Keratinocyte (primary cell): ENCODE measurements at regions not wholly inside any gene's neighbourhood (a gene's known extent, or its start where the extent isn't known, plus 50 kb on each side); places are given as distances from the start of the nearest gene placed in this dataset.
"Not testable (repeated sequence)": the region's sequence is repeated elsewhere in the genome, so short reads cannot be mapped to it uniquely, and the experiment has no call there.

Experiments used
- DNase-seq: peaks from one replicate; pipeline ENCODE4 v3.0.0-alpha.2; 2011; ENCODE audit warnings: low read depth, missing footprints, low spot score
- FAIRE-seq: peaks from 2 replicates; lab custom pipeline; 2011; peaks lifted over from hg19 to GRCh38; lab: Jason Lieb, UNC
- H2AFZ ChIP-seq: 2 replicates; pipeline ENCODE4 v1.6.0; 2012; ENCODE audit warnings: low read length, control low read depth, inconsistent platforms; ENCODE audit not compliant: control insufficient read depth
- H3K27ac ChIP-seq: 2 replicates; pipeline ENCODE4 v1.5.1; 2011; ENCODE audit warnings: low read length; ENCODE audit not compliant: control insufficient read depth, insufficient read depth
- H3K27me3 ChIP-seq: 3 replicates; pipeline ENCODE4 v1.6.0; 2011; ENCODE audit warnings: low read length; ENCODE audit not compliant: control insufficient read depth, insufficient read depth; ENCODE audit errors: extremely low read depth
- H3K36me3 ChIP-seq, 2 experiments: 2 replicates in 1 of 2; 3 replicates in 1 of 2; pipeline ENCODE4 v1.5.1; 2011; ENCODE audit warnings: low read length in 2 of 2, mild to moderate bottlenecking in 1 of 2; ENCODE audit not compliant: control insufficient read depth in 2 of 2, insufficient read depth in 2 of 2; ENCODE audit errors: extremely low read depth in 1 of 2
- H3K4me1 ChIP-seq: 3 replicates; pipeline ENCODE4 v1.5.1; 2011; ENCODE audit warnings: low read length; ENCODE audit not compliant: control insufficient read depth, insufficient read depth; ENCODE audit errors: extremely low read depth
- H3K4me2 ChIP-seq: 3 replicates; pipeline ENCODE4 v1.6.0; 2011; ENCODE audit warnings: low read depth, low read length; ENCODE audit not compliant: control insufficient read depth, insufficient read depth; ENCODE audit errors: extremely low read depth
- H3K4me3 ChIP-seq, 3 experiments: fragments of 200-600 bp in 1 of 3; sonication (generic) in 1 of 3; 2 replicates in 2 of 3; 3 replicates in 1 of 3; pipeline ENCODE4 v1.5.1; 2011 to 2016; ENCODE audit warnings: low read length in 3 of 3, mild to moderate bottlenecking in 3 of 3, control low read depth in 2 of 3, inconsistent platforms in 1 of 3, low read depth in 1 of 3, mixed read lengths in 1 of 3, mixed run types in 1 of 3, moderate library complexity in 1 of 3; ENCODE audit not compliant: control insufficient read depth in 2 of 3, insufficient read depth in 2 of 3; ENCODE audit errors: extremely low read depth in 1 of 3
- H3K79me2 ChIP-seq: 2 replicates; pipeline ENCODE4 v1.6.0; 2012; ENCODE audit warnings: low read length; ENCODE audit not compliant: control insufficient read depth, insufficient read depth
- H3K9ac ChIP-seq: 3 replicates; pipeline ENCODE4 v1.6.0; 2011; ENCODE audit warnings: low read length; ENCODE audit not compliant: control insufficient read depth, insufficient read depth; ENCODE audit errors: extremely low read depth
- H3K9me1 ChIP-seq: 3 replicates; pipeline ENCODE4 v1.6.0; 2011; ENCODE audit warnings: low read length; ENCODE audit not compliant: control insufficient read depth, insufficient read depth; ENCODE audit errors: extremely low read depth
- H3K9me3 ChIP-seq: 2 replicates; pipeline ENCODE4 v1.5.1; 2012; ENCODE audit warnings: low read depth, low read length; ENCODE audit not compliant: control insufficient read depth
- H4K20me1 ChIP-seq: 3 replicates; pipeline ENCODE4 v1.6.0; 2011; ENCODE audit warnings: low read length; ENCODE audit not compliant: control insufficient read depth, insufficient read depth; ENCODE audit errors: extremely low read depth
- CTCF ChIP-seq, 3 experiments: IDR thresholded peaks in 1 of 3; conservative IDR thresholded peaks in 1 of 3; optimal IDR thresholded peaks in 1 of 3; 2 replicates in 2 of 3; 3 replicates in 1 of 3; pipeline versions ENCODE3 to v1.5.1; 2011; ENCODE audit warnings: low read length in 3 of 3, mild to moderate bottlenecking in 3 of 3, moderate library complexity in 2 of 3, control low read depth in 1 of 3, inconsistent platforms in 1 of 3; ENCODE audit not compliant: insufficient read depth in 2 of 3; ENCODE audit errors: extremely low read depth in 1 of 3
- EZH2 ChIP-seq: IDR thresholded peaks from one replicate; pipeline ENCODE4 v1.6.1; 2012; ENCODE audit warnings: inconsistent platforms, mild to moderate bottlenecking, low read length, moderate library complexity
- dilution Hi-C: fragments of 300-500 bp; cut with MboI; formaldehyde crosslinking; loops from one replicate; pipeline ENCODE4 v1.7.0; 2020; ENCODE audit warnings: low sequenced_read_pairs; ENCODE audit not compliant: extremely low pct_ligation_motif_present

- FAIRE-seq, result no peak
- Histone ChIP-seq H2AFZ (no peak overlapping the region), H3K9me1 (no peaks in the 10 kb centered on the region), H4K20me1 (no peaks in the 10 kb centered on the region), H3K4me2 (no peak overlapping the region), H3K9ac (no peak overlapping the region), H3K4me1 (no peaks in the 10 kb centered on the region), H3K79me2 (no peaks in the 10 kb centered on the region), H3K4me3 (no peak overlapping the region), H3K27ac (no peak overlapping the region), H3K9me3 (no peaks in the 10 kb centered on the region), H3K36me3 (no peaks in the 10 kb centered on the region), H3K27me3 (no peaks in the 10 kb centered on the region)
- dilution Hi-C loops, result no loop called here
- TF ChIP-seq CTCF (optimal IDR thresholded peaks at IDR 0.05 in 1 of 3, IDR thresholded peaks at IDR 0.05 in 1 of 3, conservative IDR thresholded peaks at IDR 0.05 in 1 of 3; ENCODE audit: extremely low read depth in 1 of 3, insufficient read depth in 2 of 3, low read length in 3 of 3) (no peak), EZH2 (no peak)
- no peak for DNase-seq
Measured at GRCh38 chr18:68387246-68387645, 327.7 kb downstream of the TMX3 start.

GRCh38 chr18:68383979-68384378 lies 330.9 kb downstream of the TMX3 start:
- dilution Hi-C loops, H3K9ac ChIP-seq, H3K79me2 ChIP-seq, H4K20me1 ChIP-seq, H3K9me3 ChIP-seq, H3K4me3 ChIP-seq, H3K4me1 ChIP-seq, DNase-seq, H3K9me1 ChIP-seq, FAIRE-seq, H2AFZ ChIP-seq, H3K4me2 ChIP-seq, H3K27ac ChIP-seq, H3K36me3 ChIP-seq, H3K27me3 ChIP-seq: not testable (repeated sequence)

GRCh38 chr18:68376926-68377325 lies 338.0 kb downstream of the TMX3 start:
- no peak for DNase-seq
- Histone ChIP-seq H3K9me1 (no peaks in the 10 kb centered on the region), H3K9me3 (no peaks in the 10 kb centered on the region), H3K9ac (no peak overlapping the region), H3K4me1 (no peaks in the 10 kb centered on the region), H3K27ac (no peak overlapping the region), H3K4me3 (no peak overlapping the region), H3K4me2 (no peak overlapping the region), H3K27me3 (no peaks in the 10 kb centered on the region), H3K79me2 (no peaks in the 10 kb centered on the region), H3K36me3 (no peaks in the 10 kb centered on the region), H2AFZ (no peak overlapping the region), H4K20me1 (no peaks in the 10 kb centered on the region)
- dilution Hi-C loops, result no loop called here
- no peak for TF ChIP-seq EZH2
- no peak for TF ChIP-seq CTCF (optimal IDR thresholded peaks at IDR 0.05 in 1 of 3, IDR thresholded peaks at IDR 0.05 in 1 of 3, conservative IDR thresholded peaks at IDR 0.05 in 1 of 3; ENCODE audit: extremely low read depth in 1 of 3, insufficient read depth in 2 of 3, low read length in 3 of 3)
- no peak for FAIRE-seq
